HG03439 (cell line): ENCODE measurements at regions not wholly inside any gene's neighbourhood (a gene's known extent, or its start where the extent isn't known, plus 50 kb on each side); places are given as distances from the start of the nearest gene placed in this dataset.
"Not testable (repeated sequence)": the region's sequence is repeated elsewhere in the genome, so short reads cannot be mapped to it uniquely, and the experiment has no call there.

ENCODE experiments used
- ATAC-seq: cut with Tn5 transposase; IDR thresholded peaks from one replicate; pipeline ENCODE4 v1.9.1; 2021; ENCODE audit warnings: mild to moderate bottlenecking, moderate library complexity; ENCODE audit not compliant: unreplicated experiment

GRCh38 chr10:78207216-78207615 lies 173.6 kb downstream of the RPS24 start:
- no peak for ATAC-seq

GRCh38 chr10:78207776-78208175 lies 174.1 kb downstream of the RPS24 start:
- ATAC-seq, result no peak

GRCh38 chr10:78209970-78210369 lies 176.3 kb downstream of the RPS24 start:
- ATAC-seq, result no peak

- ATAC-seq, result no peak
These were observed 176.9 kb downstream of the RPS24 start for GRCh38 chr10:78210548-78210947.

- no peak for ATAC-seq
These were observed 177.3 kb downstream of the RPS24 start for GRCh38 chr10:78210976-78211375.

- ATAC-seq, result no peak
These were observed 177.9 kb downstream of the RPS24 start for GRCh38 chr10:78211561-78212051.

GRCh38 chr10:78212060-78212785 lies 178.6 kb downstream of the RPS24 start:
- ATAC-seq, result no peak

- no peak for ATAC-seq
These were observed 179.1 kb downstream of the RPS24 start for GRCh38 chr10:78212786-78213175.

- no peak for ATAC-seq
These were observed 181.3 kb downstream of the RPS24 start for GRCh38 chr10:78214955-78215354.

- no peak for ATAC-seq
These were observed 182.0 kb downstream of the RPS24 start for GRCh38 chr10:78215645-78216044.

GRCh38 chr10:78217336-78217735 lies 183.7 kb downstream of the RPS24 start:
- no peak for ATAC-seq

- no peak for ATAC-seq
These were observed 185.3 kb downstream of the RPS24 start for GRCh38 chr10:78218798-78219490.

GRCh38 chr10:78219568-78219967 lies 185.9 kb downstream of the RPS24 start:
- ATAC-seq, result not testable (repeated sequence)

- ATAC-seq, result no peak
These were observed 187.1 kb downstream of the RPS24 start for GRCh38 chr10:78220781-78221180.

- ATAC-seq, result no peak
These were observed 188.6 kb downstream of the RPS24 start for GRCh38 chr10:78222096-78222790.

GRCh38 chr10:78223088-78223487 lies 189.4 kb downstream of the RPS24 start:
- ATAC-seq, result no peak

GRCh38 chr10:78224602-78225001 lies 190.9 kb downstream of the RPS24 start:
- no peak for ATAC-seq

- ATAC-seq, result no peak
These were observed 191.9 kb downstream of the RPS24 start for GRCh38 chr10:78225594-78225993.

GRCh38 chr10:78229489-78229888 lies 195.8 kb downstream of the RPS24 start:
- no peak for ATAC-seq

GRCh38 chr10:78229950-78230675 lies 196.4 kb downstream of the RPS24 start:
- no peak for ATAC-seq

GRCh38 chr10:78231327-78231726 lies 197.7 kb downstream of the RPS24 start:
- ATAC-seq, result no peak
